ENCODE measurements at regions not wholly inside any gene's neighbourhood (a gene's known extent, or its start where the extent isn't known, plus 50 kb on each side); places are given as distances from the start of the nearest gene placed in this dataset.
"Not testable (repeated sequence)": the region's sequence is repeated elsewhere in the genome, so short reads cannot be mapped to it uniquely, and the experiment has no call there.

DNA sequence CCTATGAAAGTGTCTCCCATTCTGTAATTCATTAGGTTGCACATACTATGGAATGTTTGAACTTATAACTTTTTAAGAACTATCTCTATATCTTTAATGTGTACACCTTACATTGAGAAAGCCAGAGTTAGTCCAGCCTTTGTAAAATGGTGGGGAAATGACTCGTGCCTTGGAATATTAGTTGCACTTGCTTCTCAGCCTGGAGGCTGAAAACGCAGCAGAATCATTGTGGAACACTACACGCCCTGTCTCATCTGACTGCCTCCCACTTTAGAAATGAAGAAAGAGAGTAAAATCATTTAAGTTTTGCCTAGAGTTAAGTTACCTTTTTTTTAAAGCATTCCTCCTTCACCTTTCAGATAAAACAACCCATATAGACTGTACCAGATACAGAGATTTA, 90.7 kb upstream of the WSB1 start:
- TF ChIP-seq, protein P1, sequence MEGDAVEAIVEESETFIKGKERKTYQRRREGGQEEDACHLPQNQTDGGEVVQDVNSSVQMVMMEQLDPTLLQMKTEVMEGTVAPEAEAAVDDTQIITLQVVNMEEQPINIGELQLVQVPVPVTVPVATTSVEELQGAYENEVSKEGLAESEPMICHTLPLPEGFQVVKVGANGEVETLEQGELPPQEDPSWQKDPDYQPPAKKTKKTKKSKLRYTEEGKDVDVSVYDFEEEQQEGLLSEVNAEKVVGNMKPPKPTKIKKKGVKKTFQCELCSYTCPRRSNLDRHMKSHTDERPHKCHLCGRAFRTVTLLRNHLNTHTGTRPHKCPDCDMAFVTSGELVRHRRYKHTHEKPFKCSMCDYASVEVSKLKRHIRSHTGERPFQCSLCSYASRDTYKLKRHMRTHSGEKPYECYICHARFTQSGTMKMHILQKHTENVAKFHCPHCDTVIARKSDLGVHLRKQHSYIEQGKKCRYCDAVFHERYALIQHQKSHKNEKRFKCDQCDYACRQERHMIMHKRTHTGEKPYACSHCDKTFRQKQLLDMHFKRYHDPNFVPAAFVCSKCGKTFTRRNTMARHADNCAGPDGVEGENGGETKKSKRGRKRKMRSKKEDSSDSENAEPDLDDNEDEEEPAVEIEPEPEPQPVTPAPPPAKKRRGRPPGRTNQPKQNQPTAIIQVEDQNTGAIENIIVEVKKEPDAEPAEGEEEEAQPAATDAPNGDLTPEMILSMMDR (IDR thresholded peaks at IDR 0.05): no peak
- ATAC-seq (ENCODE audit: low FRiP score) (no peak), DNase-seq (ENCODE audit: low spot score) (no peak)

DNA sequence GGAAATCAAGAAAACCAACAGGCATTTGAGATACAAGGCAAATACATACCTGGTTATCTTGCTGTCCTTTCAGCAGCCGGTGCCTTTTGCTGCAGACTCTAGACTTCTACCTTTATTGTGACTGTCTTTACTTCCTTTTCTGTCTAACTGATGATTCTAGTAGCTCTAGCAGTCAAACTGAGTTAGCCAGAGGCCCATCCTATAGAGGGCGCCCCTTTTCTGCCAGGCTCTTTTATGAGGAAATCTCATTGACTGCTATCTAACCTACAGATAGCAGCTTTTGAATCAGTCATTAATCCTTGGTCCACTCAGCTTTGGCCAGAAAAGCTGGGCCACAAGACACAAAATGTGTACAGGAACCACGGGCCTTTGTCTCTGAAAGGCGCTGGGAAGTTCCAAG, 87.5 kb upstream of the WSB1 start:
- DNase-seq (ENCODE audit: low spot score) (no peak), ATAC-seq (ENCODE audit: low FRiP score) (no peak)
- TF ChIP-seq, protein P1 (IDR thresholded peaks at IDR 0.05): no peak

DNA sequence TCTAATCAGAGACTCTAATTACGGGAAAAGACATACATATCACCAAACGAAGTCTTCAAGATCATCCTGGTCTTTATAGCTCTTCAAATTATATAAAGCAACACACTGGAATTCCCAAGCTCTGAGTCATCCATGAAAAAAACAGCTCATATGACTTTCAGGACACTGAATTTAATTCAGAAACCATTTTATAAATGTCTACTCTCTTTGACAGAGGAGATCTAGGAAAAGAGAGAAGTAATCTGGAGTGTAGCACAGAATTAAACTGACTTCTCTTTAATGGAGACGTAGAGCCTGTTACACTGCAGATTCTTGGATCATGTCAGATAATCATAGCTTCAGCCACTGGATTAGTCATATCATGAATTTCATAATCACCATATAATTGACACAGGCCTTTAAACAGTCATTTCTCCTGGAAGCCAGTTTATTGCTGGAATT, 86.8 kb upstream of the WSB1 start:
- TF ChIP-seq, protein P1 (IDR thresholded peaks at IDR 0.05): no peak
- no peak for DNase-seq (ENCODE audit: low spot score)
- peak; percentile 95 for ATAC-seq (ENCODE audit: low FRiP score)

DNA sequence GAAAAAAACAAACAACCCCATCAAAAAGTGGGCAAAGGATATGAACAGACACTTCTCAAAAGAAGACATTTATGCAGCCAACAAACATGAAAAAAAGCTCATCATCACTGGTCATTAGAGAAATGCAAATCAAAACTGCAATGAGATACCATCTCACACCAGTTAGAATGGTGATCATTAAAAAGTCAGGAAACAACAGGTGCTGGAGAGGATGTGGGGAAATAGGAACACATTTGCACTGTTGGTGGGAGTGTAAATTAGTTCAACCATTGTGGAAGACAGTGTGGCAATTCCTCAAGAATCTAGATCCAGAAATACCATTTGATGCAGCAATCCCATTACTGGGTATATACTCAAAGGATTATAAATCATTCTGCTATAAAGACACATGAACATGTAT, 85.5 kb upstream of the WSB1 start:
- DNase-seq (ENCODE audit: low spot score); ATAC-seq (ENCODE audit: low FRiP score): not testable (repeated sequence)

DNA sequence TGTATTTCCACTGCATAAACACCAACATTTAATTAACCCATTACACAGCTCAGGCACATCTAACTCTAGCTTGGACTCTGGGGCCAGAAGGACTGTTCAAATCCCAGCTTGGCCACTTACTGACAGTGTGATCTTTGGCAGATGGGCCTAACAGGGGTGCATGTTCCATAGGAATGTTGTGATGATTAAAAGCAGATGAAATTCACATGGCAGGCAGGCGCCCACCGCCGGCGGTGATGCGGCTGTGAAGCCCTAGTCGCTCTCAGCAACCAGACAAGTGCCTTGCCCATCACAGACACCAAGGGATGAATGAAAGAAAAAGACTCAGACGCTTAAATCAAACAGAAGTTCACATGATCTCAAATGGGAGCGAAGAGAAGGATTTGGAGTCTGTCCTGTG, 84.6 kb upstream of the WSB1 start:
- ATAC-seq (ENCODE audit: low FRiP score): no peak
- no peak for DNase-seq (ENCODE audit: low spot score)
- TF ChIP-seq, protein P1 (IDR thresholded peaks at IDR 0.05): no peak

DNA sequence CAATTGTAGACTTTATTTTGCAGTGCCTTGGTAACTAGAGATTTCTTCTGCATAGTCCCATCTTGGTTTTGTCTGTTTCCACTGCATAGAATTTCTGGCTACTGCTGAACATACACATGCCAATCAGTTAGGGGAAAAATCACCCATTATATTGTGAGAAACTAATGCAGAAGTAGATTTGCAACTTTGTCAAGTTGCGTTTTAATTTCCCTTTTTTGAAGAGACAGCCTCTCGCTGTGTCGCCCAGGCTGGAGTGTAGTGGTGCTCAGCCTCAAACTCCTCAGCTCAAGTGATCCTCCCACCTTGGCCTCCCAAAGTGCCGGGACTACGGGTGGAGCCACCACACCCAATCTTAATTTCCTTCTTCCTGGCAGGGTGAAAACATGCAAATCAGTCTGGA, 83.1 kb upstream of the WSB1 start:
- not testable (repeated sequence) for DNase-seq (ENCODE audit: low spot score)

DNA sequence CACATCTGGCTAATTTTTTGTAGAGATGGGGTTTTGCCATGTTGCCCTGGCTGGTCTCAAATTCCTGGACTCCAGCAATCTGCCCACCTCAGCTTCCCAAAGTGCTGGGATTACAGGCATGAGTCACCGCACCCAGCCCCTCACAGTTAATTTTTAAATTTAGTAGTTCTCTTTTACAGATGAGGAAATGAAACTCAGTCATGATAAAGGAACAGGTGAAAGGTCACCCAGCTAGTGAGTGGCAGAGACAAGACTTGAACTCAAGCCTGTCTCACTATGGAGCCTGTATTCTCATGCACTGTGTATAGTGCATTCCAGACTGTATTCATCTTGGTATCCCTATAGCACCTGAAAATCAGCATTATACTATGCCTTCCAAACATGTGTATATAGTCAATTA, 77.1 kb upstream of the WSB1 start:
- TF ChIP-seq, protein P1 (IDR thresholded peaks at IDR 0.05): no peak
- no peak for DNase-seq (ENCODE audit: low spot score)
- ATAC-seq (ENCODE audit: low FRiP score): no peak

More for the DNA sequence above, 83.1 kb upstream of the WSB1 start:
- ATAC-seq (ENCODE audit: low FRiP score): not testable (repeated sequence)

DNA sequence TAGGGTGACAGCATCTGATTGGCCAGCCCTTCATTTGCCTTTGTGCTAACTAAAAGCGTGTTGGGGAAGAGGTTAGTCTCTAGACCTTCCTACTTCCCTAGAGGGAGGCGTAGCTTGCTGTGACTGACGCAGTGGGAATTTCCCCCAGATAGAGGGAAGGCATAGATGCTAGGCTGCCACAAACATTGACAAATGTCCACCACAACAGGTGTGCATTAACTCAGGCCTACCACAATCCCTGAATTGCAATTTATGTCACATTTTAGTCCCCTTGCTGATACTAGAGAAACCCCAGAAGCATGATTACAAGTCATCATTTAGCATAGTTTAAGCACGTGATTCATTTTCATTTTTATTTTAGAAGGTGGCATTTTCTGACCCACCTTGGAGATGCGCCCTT, 76.3 kb upstream of the WSB1 start:
- ATAC-seq (ENCODE audit: low FRiP score): no peak
- no peak for DNase-seq (ENCODE audit: low spot score)
- TF ChIP-seq, protein P1 (IDR thresholded peaks at IDR 0.05): no peak
